ENCODE measurements at regions not wholly inside any gene's neighbourhood (a gene's known extent, or its start where the extent isn't known, plus 50 kb on each side); places are given as distances from the start of the nearest gene placed in this dataset.
"Not testable (repeated sequence)": the region's sequence is repeated elsewhere in the genome, so short reads cannot be mapped to it uniquely, and the experiment has no call there.

DNA sequence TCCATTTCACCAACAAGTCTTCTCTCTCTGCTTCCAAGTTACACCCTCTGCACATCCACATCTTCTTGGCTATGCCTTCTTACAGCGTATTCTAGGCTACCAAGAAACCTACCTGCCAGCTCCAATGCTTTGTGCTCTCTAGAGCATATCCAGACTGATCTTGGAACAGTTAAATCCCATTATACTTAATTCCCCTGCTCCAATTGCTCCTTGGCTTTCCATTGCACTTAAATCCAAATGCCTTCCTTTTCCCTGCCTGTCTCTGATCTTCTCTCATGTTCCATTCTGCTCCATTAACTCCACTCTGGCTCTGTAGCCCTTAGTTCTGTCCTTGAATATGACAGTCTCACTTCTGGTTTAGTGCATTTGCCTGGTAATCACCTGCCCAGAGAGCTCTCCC lies 322.4 kb downstream of the LRRC70 start:
- no peak for TF ChIP-seq CTCF (IDR thresholded peaks at IDR 0.05)
- no peak overlapping the region for H3K4me3 ChIP-seq
- intact Hi-C loops (cut with DNase I) = no loop called here
- H3K4me1 ChIP-seq = no peaks in the 10 kb centered on the region
- no peaks in the 10 kb centered on the region for H3K9me3 ChIP-seq
- no peak overlapping the region for H3K27ac ChIP-seq
- FAIRE-seq (no peak), DNase-seq (no peak), ATAC-seq (no peak)
- no peaks in the 10 kb centered on the region for H3K27me3 ChIP-seq
- no peaks in the 10 kb centered on the region for H3K36me3 ChIP-seq
- 69 to 75% methylated on average over 1 of the region's 1 CpG for WGBS, 2 donors

DNA sequence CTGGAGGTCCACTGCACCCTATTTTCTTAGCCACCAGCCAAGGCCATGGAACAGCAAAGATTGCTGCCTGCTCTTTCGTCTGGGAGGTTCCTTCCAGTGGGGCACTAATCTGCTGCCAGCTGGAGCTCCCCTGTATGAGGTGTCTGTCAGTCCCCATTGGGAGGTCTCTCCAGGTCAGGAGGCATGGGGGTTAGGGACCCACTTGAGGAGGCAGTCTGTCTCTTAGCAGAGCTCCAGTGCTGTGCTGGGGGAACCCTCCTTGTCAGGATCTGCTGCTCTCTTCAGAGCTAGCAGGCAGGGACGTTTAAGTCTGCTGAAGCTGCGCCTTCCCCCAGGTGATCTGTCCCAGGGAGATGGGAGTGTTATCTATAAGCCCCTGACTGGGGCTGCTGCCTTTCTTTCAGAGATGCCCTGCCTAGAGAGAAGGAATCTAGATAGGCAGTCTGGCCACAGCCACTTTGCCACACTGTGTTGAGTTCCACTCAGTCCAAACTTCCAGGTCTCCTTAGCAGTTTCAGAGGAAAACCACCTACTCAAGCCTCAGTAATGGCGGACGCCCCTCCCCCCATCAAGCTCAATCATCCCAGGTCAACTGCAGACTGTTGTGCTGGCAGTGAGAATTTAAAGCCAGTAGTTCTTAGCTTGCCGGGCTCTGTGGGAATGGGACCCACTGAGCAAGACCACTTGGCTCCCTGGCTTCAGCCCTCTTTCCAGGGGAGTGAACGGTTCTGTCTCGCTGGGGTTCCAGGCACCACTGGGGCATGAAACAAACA lies 317.7 kb downstream of the LRRC70 start:
- DNase-seq (no peak), FAIRE-seq (no peak), ATAC-seq (no peak)
- no peaks in the 10 kb centered on the region for H3K36me3 ChIP-seq
- no peak overlapping the region for H3K27ac ChIP-seq
- 62 to 77% methylated on average over 8 of the region's 8 CpGs for WGBS, 2 donors
- intact Hi-C loops (cut with DNase I) = no loop called here
- no peaks in the 10 kb centered on the region for H3K27me3 ChIP-seq
- no peak for TF ChIP-seq CTCF (IDR thresholded peaks at IDR 0.05)
- H3K4me1 ChIP-seq = no peaks in the 10 kb centered on the region
- no peak overlapping the region for H3K4me3 ChIP-seq
- H3K9me3 ChIP-seq = no peaks in the 10 kb centered on the region

GRCh38 chr5:62886603-62887315 lies 308.1 kb downstream of the LRRC70 start:
- Histone ChIP-seq H3K4me3 (no peak overlapping the region), H3K27ac (no peak overlapping the region), H3K27me3 (no peaks in the 10 kb centered on the region), H3K9me3 (no peaks in the 10 kb centered on the region), H3K4me1 (no peaks in the 10 kb centered on the region), H3K36me3 (no peaks in the 10 kb centered on the region)
- intact Hi-C loops (cut with DNase I) = no loop called here
- WGBS, 2 donors = 40 to 46% methylated on average over 5 of the region's 5 CpGs
- ATAC-seq (no peak), FAIRE-seq (no peak), DNase-seq (no peak)
- TF ChIP-seq CTCF (IDR thresholded peaks at IDR 0.05) = no peak

GRCh38 chr5:62837330-62837729 lies 258.7 kb downstream of the LRRC70 start:
- H3K9me3 ChIP-seq; H3K4me3 ChIP-seq; H3K27me3 ChIP-seq; H3K36me3 ChIP-seq; intact Hi-C loops (cut with DNase I); H3K27ac ChIP-seq; ATAC-seq; FAIRE-seq; H3K4me1 ChIP-seq: not testable (repeated sequence)
- 56 to 57% methylated on average over 5 of the region's 5 CpGs for WGBS, 2 donors
- DNase-seq = peak in 1 of 6 donors; percentile 33

GRCh38 chr5:62829604-62829986 lies 251.0 kb downstream of the LRRC70 start:
- TF ChIP-seq CTCF (IDR thresholded peaks at IDR 0.05) = no peak
- Histone ChIP-seq H3K4me1 (no peaks in the 10 kb centered on the region), H3K27me3 (no peaks in the 10 kb centered on the region), H3K9me3 (no peaks in the 10 kb centered on the region), H3K27ac (no peak overlapping the region), H3K4me3 (no peak overlapping the region), H3K36me3 (no peaks in the 10 kb centered on the region)
- 40 to 41% methylated on average over 2 of the region's 2 CpGs for WGBS, 2 donors
- intact Hi-C loops (cut with DNase I) = no loop called here
- FAIRE-seq = no peak
- DNase-seq = no peak
- ATAC-seq = no peak

Data from pancreas (tissue), 10 donors.